ENCODE measurements at regions not wholly inside any gene's neighbourhood (a gene's known extent, or its start where the extent isn't known, plus 50 kb on each side); places are given as distances from the start of the nearest gene placed in this dataset.
A peak's percentile ranks its signal among the peaks of the same experiment; 100 is the strongest.
"Not testable (repeated sequence)": the region's sequence is repeated elsewhere in the genome, so short reads cannot be mapped to it uniquely, and the experiment has no call there.

- DNase-seq (ENCODE audit: low spot score) = no peak
Observed at GRCh38 chr13:72657379-72657778, 70.0 kb downstream of the MZT1 start.

DNA sequence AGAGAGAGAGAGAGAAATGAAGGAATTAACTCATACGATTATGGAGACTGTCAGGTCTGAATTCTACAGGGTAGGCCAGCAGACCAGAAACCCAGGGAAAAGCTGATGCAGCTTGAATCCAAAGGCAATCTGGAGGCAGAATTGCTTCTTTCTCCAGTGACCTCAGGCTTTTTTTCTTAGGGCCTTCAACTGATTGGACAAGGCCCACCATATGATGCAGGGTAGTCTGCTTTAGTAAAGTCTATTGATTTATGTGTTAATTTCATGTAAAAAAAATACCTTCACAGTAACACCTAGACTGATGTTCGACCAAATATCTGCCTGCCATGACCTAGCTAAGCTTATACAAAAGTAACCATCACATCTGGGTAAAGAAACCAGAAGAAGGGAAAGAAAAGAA lies 71.1 kb downstream of the MZT1 start:
- no peak for DNase-seq (ENCODE audit: low spot score)

DNA sequence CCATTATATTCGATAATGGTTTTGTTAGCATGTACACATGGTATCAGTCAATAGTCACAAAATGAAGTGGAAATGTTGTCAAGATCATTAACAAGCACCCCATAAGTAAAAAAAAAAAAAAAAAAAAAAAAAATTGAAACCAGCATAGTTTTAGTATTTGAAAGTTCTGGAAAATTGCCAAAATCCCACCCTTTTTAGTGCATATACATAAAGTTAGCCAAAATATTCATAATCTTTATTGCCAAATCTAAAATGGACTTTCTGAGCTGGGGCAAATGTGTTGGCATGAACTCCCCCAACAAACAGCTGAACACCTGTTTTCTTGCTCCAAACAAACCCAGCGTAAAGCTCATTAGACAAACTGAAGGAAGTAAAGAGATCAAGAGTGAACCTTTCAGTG lies 73.9 kb downstream of the MZT1 start:
- no peak for DNase-seq (ENCODE audit: low spot score)

DNA sequence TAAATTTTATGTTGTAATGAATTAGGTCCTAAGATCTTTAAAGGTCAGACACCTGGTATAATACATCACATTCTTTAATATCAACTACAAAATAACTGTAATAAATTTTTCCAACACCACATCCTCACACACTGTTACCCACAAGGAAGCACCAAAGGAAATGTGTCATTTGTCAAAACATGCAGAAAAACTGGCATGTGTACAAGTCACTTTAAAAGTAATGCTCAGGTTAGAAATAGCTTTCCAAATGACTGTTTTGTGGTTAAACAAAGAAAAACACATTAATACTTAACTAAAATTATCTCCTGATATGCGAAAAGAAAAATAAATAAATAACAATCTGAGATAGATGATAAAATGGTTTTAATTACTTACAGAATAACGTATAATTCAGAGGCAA lies 74.7 kb downstream of the MZT1 start:
- no peak for DNase-seq (ENCODE audit: low spot score)

DNA sequence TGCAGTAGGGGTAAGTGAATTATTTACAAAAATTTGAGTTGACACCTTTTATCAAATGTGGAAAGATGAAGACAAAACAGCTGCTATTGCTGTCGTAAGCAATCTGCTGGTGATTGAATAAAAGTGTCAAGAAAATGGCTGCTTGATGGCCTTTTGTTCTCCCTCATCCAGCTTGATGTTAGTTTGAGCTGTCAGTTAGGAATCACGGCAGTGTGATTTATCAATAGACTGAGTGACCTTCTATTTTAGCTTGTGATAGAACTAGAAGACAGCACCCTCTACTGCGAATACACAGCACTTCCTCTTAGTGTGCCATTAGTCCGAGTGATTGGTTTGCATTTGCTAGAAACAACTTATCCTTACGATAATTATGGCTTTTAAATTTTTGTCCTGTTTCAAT lies 76.3 kb downstream of the MZT1 start:
- DNase-seq (ENCODE audit: low spot score) = peak; percentile 33

- no peak for DNase-seq (ENCODE audit: low spot score)
Observed at GRCh38 chr13:72650051-72650700, 77.3 kb downstream of the MZT1 start.

GRCh38 chr13:72648513-72649065 lies 78.8 kb downstream of the MZT1 start:
- DNase-seq (ENCODE audit: low spot score) = peak; percentile 29

DNA sequence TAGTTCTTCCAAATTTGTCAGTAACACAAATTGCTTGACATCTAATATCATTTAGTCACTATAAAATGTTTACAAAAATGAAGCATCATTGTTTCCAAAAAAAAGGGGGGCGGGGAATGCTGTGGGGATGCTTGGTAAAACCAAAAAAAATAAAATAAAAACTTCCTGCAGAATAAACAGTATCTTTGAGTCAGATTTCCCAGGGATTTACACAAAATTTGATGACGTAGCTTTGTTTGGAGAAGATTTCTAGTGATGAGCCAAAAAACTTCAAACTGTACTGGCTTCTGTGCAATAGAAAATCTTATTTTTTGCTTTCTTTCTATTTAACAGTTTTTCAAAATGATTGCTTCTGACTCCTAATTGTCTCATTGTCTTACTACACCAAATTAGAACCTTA lies 80.0 kb downstream of the MZT1 start:
- no peak for DNase-seq (ENCODE audit: low spot score)

- no peak for DNase-seq (ENCODE audit: low spot score)
Observed at GRCh38 chr13:72645521-72645920, 81.9 kb downstream of the MZT1 start.

- peak; percentile 17 for DNase-seq (ENCODE audit: low spot score)
Observed at GRCh38 chr13:72643311-72643989, 84.0 kb downstream of the MZT1 start.

DNA sequence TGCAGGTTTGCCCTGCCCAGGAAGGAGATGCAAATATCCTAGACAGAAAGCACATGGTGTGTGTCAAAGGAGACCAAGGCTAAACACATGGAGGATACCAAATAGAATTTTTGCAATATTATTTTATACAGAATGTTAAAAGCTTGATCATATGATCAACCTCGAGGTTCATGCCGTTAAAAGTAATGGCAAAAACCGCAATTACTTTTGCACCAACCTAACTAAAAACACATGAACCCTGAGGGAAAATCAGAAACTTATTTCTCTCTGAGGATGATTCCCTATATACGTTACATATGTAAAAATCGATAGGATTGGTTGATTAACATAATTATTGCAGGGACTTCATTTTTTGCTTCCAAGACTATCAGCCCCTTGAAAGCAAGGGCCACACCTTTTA lies 88.1 kb downstream of the MZT1 start:
- no peak for DNase-seq (ENCODE audit: low spot score)

DNA sequence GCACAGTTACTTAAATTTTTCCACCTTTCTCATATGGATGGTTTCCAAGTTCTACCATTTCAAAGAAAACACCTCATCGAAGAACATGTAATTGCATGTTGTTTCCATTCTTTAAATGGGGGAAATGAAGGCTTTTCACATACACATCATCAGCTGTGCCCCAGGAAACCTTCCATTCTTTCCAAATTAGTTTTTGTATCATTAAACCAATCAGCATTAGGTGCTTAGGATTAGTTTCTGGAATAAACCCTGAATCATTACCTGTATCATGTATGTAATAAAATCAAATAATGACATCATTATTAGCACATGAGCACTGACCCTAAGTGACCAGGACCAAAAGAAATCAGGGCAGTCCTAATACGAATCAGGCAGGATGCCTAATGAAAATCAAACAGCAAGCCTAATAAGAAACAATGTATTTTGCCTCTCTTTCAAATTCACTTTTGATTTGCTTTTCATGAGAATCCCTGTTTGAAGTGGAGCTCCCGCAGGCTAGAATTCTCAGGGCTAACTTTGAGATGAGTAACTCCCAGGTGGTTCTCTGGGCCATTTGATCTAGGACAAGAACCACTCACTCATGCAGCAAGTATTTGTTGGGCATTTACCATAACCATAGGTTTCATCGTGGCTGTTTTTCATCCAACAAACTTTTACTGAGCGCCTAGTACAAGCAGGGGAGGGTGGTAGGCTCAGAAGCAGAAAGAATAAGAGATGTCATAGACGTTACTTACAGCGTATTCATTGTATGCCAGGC lies 89.2 kb downstream of the MZT1 start:
- no peak for DNase-seq (ENCODE audit: low spot score)

DNA sequence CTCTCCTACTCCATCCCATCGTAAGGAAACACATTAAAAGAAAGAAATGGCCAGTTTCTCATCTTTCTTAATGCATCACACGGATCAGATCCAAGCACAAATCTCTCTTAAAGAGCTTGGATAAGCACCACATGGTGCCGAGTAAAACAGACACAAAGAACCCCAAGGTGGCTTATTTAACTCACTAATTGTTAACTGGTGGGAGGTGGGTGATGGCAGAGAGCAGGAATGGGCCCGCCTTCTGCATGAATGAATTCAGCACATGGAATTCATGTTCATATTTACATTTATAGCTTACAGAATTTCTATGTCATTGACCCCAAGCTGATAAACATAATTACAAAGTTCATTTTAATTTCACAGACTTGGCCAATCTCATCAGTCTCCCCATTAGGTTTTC lies 89.9 kb downstream of the MZT1 start:
- DNase-seq (ENCODE audit: low spot score) = peak; percentile 13

GRCh38 chr13:72634859-72635258 lies 92.6 kb downstream of the MZT1 start:
- no peak for DNase-seq (ENCODE audit: low spot score)

GRCh38 chr13:72622546-72622945 lies 104.9 kb downstream of the MZT1 start:
- no peak for DNase-seq (ENCODE audit: low spot score)

- no peak for DNase-seq (ENCODE audit: low spot score)
Observed at GRCh38 chr13:72620874-72621273, 106.6 kb downstream of the MZT1 start.

DNA sequence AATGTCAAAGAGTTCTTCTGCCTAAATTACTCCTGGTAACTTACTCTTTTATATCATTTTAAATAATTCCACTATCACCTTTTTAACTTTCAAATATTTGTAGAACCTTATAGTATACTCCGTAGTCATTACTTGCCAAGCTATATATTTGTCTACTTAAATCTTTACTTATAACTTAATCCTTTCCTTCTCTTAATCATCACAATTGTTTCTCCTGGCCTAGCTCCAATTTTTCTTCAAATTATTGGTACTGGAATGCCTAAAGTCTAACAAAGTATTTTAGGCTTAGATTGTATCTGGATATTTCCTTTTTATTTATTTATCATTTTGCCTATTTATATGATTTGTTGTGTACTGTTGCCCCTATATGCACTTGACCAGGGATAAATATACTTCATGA lies 109.5 kb downstream of the MZT1 start:
- no peak for DNase-seq (ENCODE audit: low spot score)

DNA sequence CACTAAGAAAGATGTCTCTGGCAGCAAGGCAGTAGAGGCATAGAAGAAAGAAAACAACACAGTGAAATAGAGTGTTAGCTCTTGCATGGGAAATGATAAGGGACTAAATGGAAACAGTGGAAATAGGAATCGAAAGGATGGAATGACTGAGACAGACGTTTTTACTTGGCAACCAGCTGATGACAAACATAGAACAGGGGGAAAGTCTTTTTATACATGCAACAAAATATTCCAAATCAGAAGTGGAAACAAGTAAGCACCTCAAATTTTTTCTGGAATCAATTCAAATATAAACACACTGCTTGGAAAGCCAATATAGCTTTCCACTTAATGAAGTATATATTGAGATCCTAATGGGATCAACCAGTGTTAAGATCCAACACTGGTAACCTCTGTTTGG lies 110.2 kb downstream of the MZT1 start:
- DNase-seq (ENCODE audit: low spot score) = no peak

GRCh38 chr13:72610251-72610891 lies 117.1 kb downstream of the MZT1 start:
- not testable (repeated sequence) for DNase-seq (ENCODE audit: low spot score)

DNA sequence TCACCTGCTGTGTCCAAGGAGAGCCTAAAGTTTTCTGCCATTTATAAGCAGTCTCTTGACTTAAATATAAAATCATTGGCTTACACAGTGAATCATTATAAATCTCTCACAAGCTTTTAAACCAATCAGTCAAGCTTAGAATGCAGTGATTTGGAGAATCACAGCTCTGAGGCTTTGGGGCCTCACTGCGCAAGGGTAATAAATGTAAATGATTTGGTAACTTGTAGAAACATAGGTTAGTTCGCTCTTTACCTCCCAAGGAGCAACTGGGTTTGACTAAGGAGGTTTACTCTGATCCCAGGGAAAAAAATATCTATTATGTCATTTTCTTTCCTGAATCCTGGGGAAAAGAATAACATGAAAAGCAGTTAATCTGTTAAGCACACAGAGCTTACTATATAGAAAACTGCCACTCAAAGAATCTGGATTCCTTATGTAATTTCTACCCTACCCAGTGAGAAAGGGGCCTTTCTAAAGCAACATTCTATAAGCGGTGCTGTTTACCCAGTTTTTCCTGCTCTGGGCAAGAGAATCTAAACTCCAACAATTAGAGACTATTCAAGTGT lies 128.2 kb downstream of the MZT1 start:
- no peak for DNase-seq (ENCODE audit: low spot score)

DNA sequence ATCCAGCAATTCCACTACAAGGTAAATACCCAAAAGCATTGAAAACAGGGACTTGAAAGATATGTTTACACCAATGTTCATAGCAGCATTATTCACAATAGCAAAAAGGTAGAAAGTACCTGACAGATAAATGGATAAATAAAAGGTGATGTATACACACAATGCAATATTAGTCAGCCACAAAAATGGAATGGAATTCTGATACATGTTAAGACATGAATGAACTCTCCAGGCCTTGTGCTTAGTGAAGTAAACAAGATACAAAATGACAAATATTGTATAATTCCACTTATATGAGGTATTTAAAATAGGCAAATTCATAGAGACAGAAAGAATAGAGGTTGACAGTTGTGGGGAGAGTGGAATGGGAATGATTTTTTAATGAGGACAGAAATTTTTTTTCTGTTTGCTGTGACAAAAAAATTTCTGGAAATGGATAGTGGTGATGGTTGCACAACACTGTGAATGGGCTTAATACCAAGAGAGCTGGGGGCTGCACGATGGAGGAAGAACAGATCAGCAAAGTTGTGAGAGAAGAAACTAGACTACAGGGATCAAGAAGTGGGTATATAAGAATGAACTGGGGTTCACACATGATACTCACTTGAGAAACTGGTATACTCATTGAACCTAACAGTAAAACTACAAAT lies 137.2 kb downstream of the MZT1 start:
- no peak for DNase-seq (ENCODE audit: low spot score)

DNA sequence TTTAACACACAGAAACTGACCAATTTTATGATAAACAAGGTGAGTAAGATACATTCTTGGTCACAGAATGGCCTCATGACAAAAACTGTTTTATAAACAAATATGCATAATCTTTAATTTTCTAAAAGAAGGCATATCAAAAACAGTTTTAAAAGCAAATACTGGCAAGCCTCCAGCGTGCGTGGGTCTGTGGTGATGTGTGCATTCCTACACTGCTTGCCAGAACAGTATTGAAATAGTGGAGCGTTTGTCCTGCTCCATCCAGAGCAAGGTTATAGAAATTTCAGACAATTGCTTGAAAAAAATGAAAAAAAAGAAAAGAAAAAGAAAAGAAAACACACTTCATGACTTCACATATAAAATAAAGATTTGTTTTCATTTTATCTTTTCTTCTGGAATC lies 140.9 kb downstream of the MZT1 start:
- no peak for DNase-seq (ENCODE audit: low spot score)

Data from iPS-NIHi11 (cell line).